OCI-LY1 (cell line): ENCODE measurements at regions not wholly inside any gene's neighbourhood (a gene's known extent, or its start where the extent isn't known, plus 50 kb on each side); places are given as distances from the start of the nearest gene placed in this dataset.

Source experiments
- CTCF ChIP-seq: fragments of 200-600 bp; sonication (generic), shearing (Covaris generic); IDR thresholded peaks from 2 replicates; pipeline ENCODE4 v1.5.1; 2017; ENCODE audit warnings: mild to moderate bottlenecking, antibody characterized with exemption, low read length, moderate library complexity, mixed read lengths
- EZH2 ChIP-seq: fragments of 200-600 bp; sonication (generic), shearing (Covaris generic); IDR thresholded peaks from 2 replicates; pipeline ENCODE4 v1.8.0; 2017; ENCODE audit warnings: borderline replicate concordance, mixed run types, mild to moderate bottlenecking, antibody characterized with exemption, low read length, moderate library complexity, mixed read lengths

DNA sequence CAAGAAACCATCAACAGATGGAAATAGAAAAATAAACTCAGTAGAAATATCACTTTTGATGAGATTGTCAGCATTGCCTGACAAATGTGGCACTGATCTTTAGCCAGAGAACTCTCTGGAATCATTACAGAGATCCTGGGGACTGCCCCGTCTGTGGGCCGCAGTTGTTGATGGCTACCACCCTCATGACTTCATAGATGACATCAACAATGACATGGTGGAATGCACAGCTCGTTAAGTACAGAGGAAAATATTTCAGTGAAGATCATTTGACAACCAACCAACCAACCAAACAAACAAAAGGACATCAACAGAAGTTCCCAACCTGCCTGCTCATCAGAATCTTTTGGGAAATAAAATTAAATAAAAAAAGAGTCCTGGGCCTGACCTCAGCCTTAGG, 132.6 kb downstream of the UCHL1 start:
- TF ChIP-seq CTCF (no peak), EZH2 (no peak)
